MM.1S (cell line): ENCODE measurements at regions not wholly inside any gene's neighbourhood (a gene's known extent, or its start where the extent isn't known, plus 50 kb on each side); places are given as distances from the start of the nearest gene placed in this dataset.

Source experiments
- DNase-seq: peaks from one replicate; pipeline ENCODE4 v3.0.0-alpha.2; 2015
- H2AFZ ChIP-seq: fragments of 300-600 bp; sonication (generic); 2 replicates; pipeline ENCODE4 v1.6.0; 2016; ENCODE audit warnings: antibody characterized with exemption, low read length
- H3F3A ChIP-seq: fragments of 300-600 bp; sonication (generic); 2 replicates; pipeline ENCODE4 v1.6.1; 2016; ENCODE audit warnings: mild to moderate bottlenecking, antibody characterized with exemption, low read length, moderate library complexity, mixed read lengths; ENCODE audit not compliant: insufficient read depth
- H3K27ac ChIP-seq: fragments of 300-600 bp; sonication (generic); 2 replicates; pipeline ENCODE4 v1.5.1; 2016; ENCODE audit warnings: mild to moderate bottlenecking, low read length
- H3K27me3 ChIP-seq: fragments of 300-600 bp; sonication (generic); replicated peaks from 2 replicates; pipeline ENCODE4 v1.6.0; 2016; ENCODE audit warnings: low read length; ENCODE audit not compliant: insufficient read depth
- H3K36me3 ChIP-seq: fragments of 300-600 bp; sonication (generic); replicated peaks from 2 replicates; pipeline ENCODE4 v1.6.1; 2016; ENCODE audit warnings: mild to moderate bottlenecking, low read length, mixed read lengths; ENCODE audit not compliant: insufficient read depth
- H3K4me1 ChIP-seq: fragments of 300-600 bp; sonication (generic); 2 replicates; pipeline ENCODE4 v1.6.1; 2016; ENCODE audit warnings: low read length, mixed read lengths
- H3K4me2 ChIP-seq: fragments of 300-600 bp; sonication (generic); 2 replicates; pipeline ENCODE4 v1.6.0; 2016; ENCODE audit warnings: low read depth, low read length
- H3K4me3 ChIP-seq: fragments of 300-600 bp; sonication (generic); 2 replicates; pipeline ENCODE4 v1.5.1; 2016; ENCODE audit warnings: low read length, mixed read lengths
- H3K79me2 ChIP-seq: fragments of 300-600 bp; sonication (generic); 2 replicates; pipeline ENCODE4 v1.6.1; 2016; ENCODE audit warnings: mixed run types, low read length, mixed read lengths
- H3K9ac ChIP-seq: fragments of 300-600 bp; sonication (generic); 2 replicates; pipeline ENCODE4 v1.6.1; 2016; ENCODE audit warnings: low read length, mixed read lengths
- H3K9me2 ChIP-seq: fragments of 300-600 bp; sonication (generic); replicated peaks from 2 replicates; pipeline ENCODE4 v1.6.1; 2016; ENCODE audit warnings: mild to moderate bottlenecking, low read length, mixed read lengths; ENCODE audit not compliant: insufficient read depth
- H3K9me3 ChIP-seq: fragments of 300-600 bp; sonication (generic); replicated peaks from 2 replicates; pipeline ENCODE4 v1.6.1; 2016; ENCODE audit warnings: mild to moderate bottlenecking, low read length, mixed read lengths; ENCODE audit not compliant: insufficient read depth
- H4K20me1 ChIP-seq: fragments of 300-600 bp; sonication (generic); 2 replicates; pipeline ENCODE4 v1.6.1; 2016; ENCODE audit warnings: mild to moderate bottlenecking, low read length, moderate library complexity, mixed read lengths; ENCODE audit not compliant: insufficient read depth
- CTCF ChIP-seq: fragments of 300-600 bp; sonication (generic); IDR thresholded peaks from 2 replicates; pipeline ENCODE4 v1.5.1; 2016; ENCODE audit warnings: antibody characterized with exemption, low read length, mixed read lengths
- EZH2 ChIP-seq: fragments of 300-600 bp; sonication (generic); optimal IDR thresholded peaks from 2 replicates; pipeline ENCODE3; 2017; ENCODE audit warnings: low read depth, mild to moderate bottlenecking, antibody characterized with exemption, low read length, mixed read lengths
- EZH2phosphoT487 ChIP-seq: fragments of 300-600 bp; sonication (generic); IDR thresholded peaks from 2 replicates; pipeline ENCODE4 v1.6.1; 2018; ENCODE audit warnings: antibody characterized with exemption, low read length

DNA sequence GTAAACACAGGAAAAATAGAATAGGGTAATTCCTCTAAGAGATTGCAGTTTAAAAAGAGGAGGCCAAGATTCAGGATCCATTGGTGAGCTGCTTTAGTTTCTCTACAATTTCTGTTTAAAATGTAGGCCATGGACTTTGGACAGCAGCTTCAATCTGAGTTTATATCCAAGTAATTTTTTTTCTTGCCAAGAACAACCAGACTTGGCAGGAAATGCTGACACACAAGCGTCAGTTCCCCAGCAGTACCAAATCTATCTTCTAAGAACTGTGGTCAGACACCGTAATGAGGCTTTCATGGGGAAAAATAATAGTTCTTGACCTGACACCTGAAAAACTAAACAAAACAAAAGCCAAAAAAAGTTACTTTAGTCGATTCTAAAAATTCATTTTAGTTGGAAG is 528.8 kb downstream of the CSNK1G3 start:
- no peaks in the 10 kb centered on the region for H3K9me3 ChIP-seq
- TF ChIP-seq EZH2, result no peak
- TF ChIP-seq CTCF, result no peak
- TF ChIP-seq EZH2phosphoT487, result no peak
- H4K20me1 ChIP-seq, result no peaks in the 10 kb centered on the region
- H3K9ac ChIP-seq, result no peak overlapping the region
- H3K27me3 ChIP-seq, result no peaks in the 10 kb centered on the region
- no peaks in the 10 kb centered on the region for H3K36me3 ChIP-seq
- H3K27ac ChIP-seq, result no peak overlapping the region
- H2AFZ ChIP-seq, result no peak overlapping the region
- H3K4me3 ChIP-seq, result no peak overlapping the region
- DNase-seq, result no peak
- no peaks in the 10 kb centered on the region for H3F3A ChIP-seq
- no peak overlapping the region for H3K4me2 ChIP-seq
- no peaks in the 10 kb centered on the region for H3K4me1 ChIP-seq
- no peaks in the 10 kb centered on the region for H3K9me2 ChIP-seq
- no peaks in the 10 kb centered on the region for H3K79me2 ChIP-seq

GRCh38 chr5:124039410-124039809 is 527.4 kb downstream of the CSNK1G3 start:
- no peaks in the 10 kb centered on the region for H3F3A ChIP-seq
- no peaks in the 10 kb centered on the region for H3K27me3 ChIP-seq
- no peak overlapping the region for H3K4me3 ChIP-seq
- H3K9me2 ChIP-seq, result no peaks in the 10 kb centered on the region
- no peaks in the 10 kb centered on the region for H3K36me3 ChIP-seq
- no peak for DNase-seq
- no peaks in the 10 kb centered on the region for H3K9me3 ChIP-seq
- H2AFZ ChIP-seq, result no peak overlapping the region
- no peak overlapping the region for H3K9ac ChIP-seq
- H4K20me1 ChIP-seq, result no peaks in the 10 kb centered on the region
- H3K4me2 ChIP-seq, result no peak overlapping the region
- TF ChIP-seq EZH2, result no peak
- no peak for TF ChIP-seq EZH2phosphoT487
- no peak for TF ChIP-seq CTCF
- no peak overlapping the region for H3K27ac ChIP-seq
- no peaks in the 10 kb centered on the region for H3K79me2 ChIP-seq
- peaks cover 4% of the 10 kb centered on the region; the same call in 1 of the 2 replicates for H3K4me1 ChIP-seq

DNA sequence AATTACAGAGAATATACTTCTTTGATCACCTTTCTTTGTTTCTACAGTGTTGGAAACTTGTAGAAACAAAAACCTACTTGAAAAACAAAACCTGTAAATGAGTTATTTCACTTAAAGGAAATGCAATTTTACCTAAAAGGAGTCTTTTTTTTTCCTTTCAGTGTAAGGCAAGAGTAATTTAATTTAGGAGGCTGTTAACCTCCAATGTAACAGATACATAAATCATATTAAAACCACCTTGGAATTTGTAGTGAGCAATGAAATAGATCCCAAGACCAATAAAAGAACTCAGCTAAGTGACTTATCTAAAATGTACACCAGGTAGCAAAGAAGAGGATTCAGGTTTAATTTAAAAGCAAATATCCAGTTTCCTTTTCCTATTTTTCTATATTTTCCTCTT is 524.8 kb downstream of the CSNK1G3 start:
- H3K27ac ChIP-seq, result no peak overlapping the region
- peaks cover 7% of the 10 kb centered on the region; the same call in 1 of the 2 replicates for H3K4me1 ChIP-seq
- no peak for TF ChIP-seq EZH2phosphoT487
- no peak for TF ChIP-seq EZH2
- TF ChIP-seq CTCF, result no peak
- DNase-seq, result no peak
- H3K4me3 ChIP-seq, result no peak overlapping the region
- H3K9me2 ChIP-seq, result no peaks in the 10 kb centered on the region
- no peaks in the 10 kb centered on the region for H3K79me2 ChIP-seq
- H2AFZ ChIP-seq, result no peak overlapping the region
- H3K27me3 ChIP-seq, result no peaks in the 10 kb centered on the region
- no peaks in the 10 kb centered on the region for H3F3A ChIP-seq
- no peaks in the 10 kb centered on the region for H3K9me3 ChIP-seq
- H3K36me3 ChIP-seq, result no peaks in the 10 kb centered on the region
- H3K4me2 ChIP-seq, result no peak overlapping the region
- no peak overlapping the region for H3K9ac ChIP-seq
- no peaks in the 10 kb centered on the region for H4K20me1 ChIP-seq
